Heart right ventricle (tissue), 16 donors: ENCODE measurements at regions not wholly inside any gene's neighbourhood (a gene's known extent, or its start where the extent isn't known, plus 50 kb on each side); places are given as distances from the start of the nearest gene placed in this dataset.

ENCODE experiments used
- ATAC-seq, 8 donors: fragments of 200-7000 bp; cut with Tn5 transposase; one replicate each; pipeline ENCODE4 v1.9.1; 2020; ENCODE audit warnings: mild to moderate bottlenecking in 8 of 8, moderate library complexity in 8 of 8, moderate number of reproducible peaks in 1 of 8
- DNase-seq, 2 donors: peaks; one replicate each; pipeline ENCODE4 v3.0.0-alpha.2; 2020
- H3K27ac ChIP-seq, 10 donors: fragments of 200-600 bp; sonication (generic) in 2 of 10; one replicate each; pipeline versions ENCODE4 v1.5.0 to v1.8.0; 2020 to 2022; ENCODE audit warnings: mild to moderate bottlenecking in 3 of 10
- H3K27me3 ChIP-seq, 7 donors: fragments of 200-600 bp; one replicate each; pipeline ENCODE4 v1.8.0; 2021 to 2022; ENCODE audit warnings: mild to moderate bottlenecking in 2 of 7
- H3K36me3 ChIP-seq, 9 donors: fragments of 200-600 bp; sonication (generic) in 1 of 9; one replicate each; pipeline versions ENCODE4 v1.5.0 to v1.8.0; 2020 to 2022; ENCODE audit warnings: mild to moderate bottlenecking in 2 of 9
- H3K4me1 ChIP-seq, 9 donors: fragments of 200-600 bp; sonication (generic) in 1 of 9; one replicate each; pipeline versions ENCODE4 v1.5.0 to v1.8.0; 2020 to 2022; ENCODE audit warnings: mild to moderate bottlenecking in 4 of 9
- H3K4me3 ChIP-seq, 10 donors: fragments of 200-600 bp; sonication (generic) in 2 of 10; one replicate each; pipeline versions ENCODE4 v1.5.0 to v1.8.0; 2020 to 2022; ENCODE audit warnings: mild to moderate bottlenecking in 7 of 10, moderate library complexity in 2 of 10
- H3K9me3 ChIP-seq, 11 donors: fragments of 200-600 bp in 10 of 11; sonication (generic) in 2 of 11; one replicate each; pipeline versions ENCODE4 v1.5.0 to v1.8.0; 2013 to 2022; ENCODE audit warnings: mild to moderate bottlenecking in 2 of 11, control low read depth in 1 of 11, moderate library complexity in 1 of 11
- WGBS, 2 donors: extraction: QIAGEN DNeasy Blood & Tissue Kit; methylation state at CpG; one replicate each; pipeline ENCODE4 v1.1.7; 2013; ENCODE audit warnings: inconsistent platforms in 1 of 2; 5-methylcytosine and 5-hydroxymethylcytosine counted together
- intact Hi-C, 10 donors: fragments of 100-400 bp; cut with DNase I; formaldehyde crosslinking; loops; one replicate each; pipeline versions ENCODE4 v1.11.1 to v1.14.2; 2022
- TF ChIP-seq, protein P1 (sequence below), 9 donors: fragments of 200-600 bp; sonication (generic) in 2 of 9; IDR thresholded peaks; one replicate each; pipeline versions ENCODE4 v1.5.0 to v1.8.0; 2021 to 2022; ENCODE audit warnings: antibody characterized with exemption in 9 of 9, mild to moderate bottlenecking in 5 of 9, moderate library complexity in 1 of 9
- donor health status: Arrhythmogenic right ventricular cardiomyopathy.
- donor health status: ischemic (EF 13 %, LVEDD 7.1; RV severe dilation, severe dysfunction).
- donor health status: healthy with polysubstance abuse.
- donor health status: DM: no; HTN: yes; CAD: no.
- donor health status: DM: no; HTN: no; CAD: no.
- donor health status: ischemic (EF 25% LVEDD 6.9; RV normal size, moderate dysfunction).
- donor health status: ischemic (EF 25% LVEDD 5.7; RV mildly dilated, moderate dysfunction).
- donor health status: healthy.
- donor health status: DM: yes; HTN: yes; CAD: no.
- donor health status: Ischemic cardiomyopathy.
- donor health status: ischemic (EF 35%, LVEDD 5.7; RV mildly dilated, moderate dysfunction).
- donor health status: nonischemic (EF 11% LVEDD 7.7; RV severe dilation, severe dysfunction).
- donor health status: DM: yes; HTN: yes; CAD: no.
- donor health status: PGD.
- donor health status: ischemic (EF 29% LVEDD 5.4; RV normal size, mild dysfunction).
- donor health status: nonischemic (EF 23%, LVEDD 6.1; RV moderate dilation, normal function).

DNA sequence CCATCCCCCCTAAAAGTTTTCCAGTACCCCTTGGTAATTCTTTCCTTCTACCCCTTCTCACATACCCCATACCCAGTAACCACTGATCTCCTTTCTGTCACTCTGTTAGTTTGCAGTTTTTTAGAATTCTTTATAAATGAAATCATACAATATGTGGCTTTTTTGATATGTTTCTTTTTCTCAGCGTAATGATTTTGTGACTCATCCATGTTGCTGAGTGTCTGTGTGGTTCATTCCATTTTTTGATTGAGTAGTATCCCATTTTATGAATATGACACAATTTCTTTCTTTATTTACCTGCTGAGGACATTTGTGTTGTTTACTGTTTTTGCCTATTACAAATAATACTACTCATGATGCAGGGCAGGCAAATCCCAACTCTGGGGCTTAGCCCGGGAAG is 1605.3 kb downstream of the BRINP3 start:
- H3K9me3 ChIP-seq = peaks cover 0 to 7% (median 0%) of the 10 kb centered on the region in 11 donors

DNA sequence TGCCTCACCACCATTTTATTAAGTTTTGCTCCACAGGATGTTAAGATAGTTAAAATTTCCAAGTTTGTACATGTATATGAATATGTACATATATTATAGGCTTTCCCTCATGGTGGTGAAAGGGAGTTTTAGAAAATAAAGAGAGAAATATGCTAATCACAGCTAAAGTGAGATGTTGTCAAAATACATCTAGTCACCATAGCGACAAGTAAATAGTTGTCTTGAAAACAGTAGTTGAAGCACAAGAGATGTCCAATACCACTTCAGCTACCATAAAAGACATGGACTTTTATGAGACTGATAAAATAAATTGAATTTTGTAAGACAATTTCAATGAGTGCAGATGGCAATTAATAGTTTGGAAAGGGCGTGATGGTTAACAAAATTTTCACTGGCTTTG is 1600.0 kb downstream of the BRINP3 start:
- H3K27me3 ChIP-seq = no peaks in the 10 kb centered on the region
- H3K36me3 ChIP-seq = no peaks in the 10 kb centered on the region
- no peak overlapping the region for H3K4me3 ChIP-seq
- H3K9me3 ChIP-seq = peaks cover 0 to 7% (median 0%) of the 10 kb centered on the region in 11 donors
- no peak overlapping the region for H3K27ac ChIP-seq
- intact Hi-C loops = no loop called here
- H3K4me1 ChIP-seq = no peaks in the 10 kb centered on the region
- no peak for DNase-seq
- TF ChIP-seq, protein P1, sequence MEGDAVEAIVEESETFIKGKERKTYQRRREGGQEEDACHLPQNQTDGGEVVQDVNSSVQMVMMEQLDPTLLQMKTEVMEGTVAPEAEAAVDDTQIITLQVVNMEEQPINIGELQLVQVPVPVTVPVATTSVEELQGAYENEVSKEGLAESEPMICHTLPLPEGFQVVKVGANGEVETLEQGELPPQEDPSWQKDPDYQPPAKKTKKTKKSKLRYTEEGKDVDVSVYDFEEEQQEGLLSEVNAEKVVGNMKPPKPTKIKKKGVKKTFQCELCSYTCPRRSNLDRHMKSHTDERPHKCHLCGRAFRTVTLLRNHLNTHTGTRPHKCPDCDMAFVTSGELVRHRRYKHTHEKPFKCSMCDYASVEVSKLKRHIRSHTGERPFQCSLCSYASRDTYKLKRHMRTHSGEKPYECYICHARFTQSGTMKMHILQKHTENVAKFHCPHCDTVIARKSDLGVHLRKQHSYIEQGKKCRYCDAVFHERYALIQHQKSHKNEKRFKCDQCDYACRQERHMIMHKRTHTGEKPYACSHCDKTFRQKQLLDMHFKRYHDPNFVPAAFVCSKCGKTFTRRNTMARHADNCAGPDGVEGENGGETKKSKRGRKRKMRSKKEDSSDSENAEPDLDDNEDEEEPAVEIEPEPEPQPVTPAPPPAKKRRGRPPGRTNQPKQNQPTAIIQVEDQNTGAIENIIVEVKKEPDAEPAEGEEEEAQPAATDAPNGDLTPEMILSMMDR (IDR thresholded peaks at IDR 0.05) = no peak
- no peak for ATAC-seq
- WGBS, 2 donors = 87 to 92% methylated on average over 2 of the region's 2 CpGs

More for the DNA sequence above, 1605.3 kb downstream of the BRINP3 start:
- TF ChIP-seq, protein P1 (IDR thresholded peaks at IDR 0.05) = no peak
- no peak overlapping the region for H3K4me3 ChIP-seq
- DNase-seq (no peak), ATAC-seq (no peak)
- H3K27me3 ChIP-seq = no peaks in the 10 kb centered on the region
- no peak overlapping the region for H3K27ac ChIP-seq
- 84% methylated on average over 2 of the region's 2 CpGs for whole genome bisulfite sequencing, 2 donors
- intact Hi-C loops = no loop called here
- H3K4me1 ChIP-seq = no peaks in the 10 kb centered on the region
- H3K36me3 ChIP-seq = no peaks in the 10 kb centered on the region

DNA sequence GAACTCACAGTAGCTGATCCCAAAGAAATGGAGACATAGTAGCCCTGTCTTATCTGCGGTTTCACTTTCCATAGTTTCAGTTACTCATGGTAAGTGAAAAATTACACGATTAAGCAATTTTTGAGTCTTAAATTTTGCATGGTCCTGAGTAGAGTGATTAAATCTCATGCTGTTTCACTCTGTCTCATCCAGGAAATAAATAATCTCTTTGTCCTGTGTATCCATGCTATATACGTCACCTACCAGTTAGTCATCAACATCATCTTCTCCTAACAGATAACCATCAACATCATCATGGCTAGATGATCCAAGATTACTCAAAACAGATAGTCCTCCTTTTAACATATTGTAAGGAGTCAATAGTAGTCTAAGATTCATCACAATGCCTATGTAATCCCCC is 1589.3 kb downstream of the BRINP3 start:
- H3K27me3 ChIP-seq = no peaks in the 10 kb centered on the region
- no peak for ATAC-seq
- peaks cover 0 to 3% (median 0%) of the 10 kb centered on the region in 11 donors for H3K9me3 ChIP-seq
- H3K27ac ChIP-seq = no peak overlapping the region
- 57 to 60% methylated on average over 3 of the region's 3 CpGs for WGBS, 2 donors
- no peak overlapping the region for H3K4me3 ChIP-seq
- no peaks in the 10 kb centered on the region for H3K4me1 ChIP-seq
- intact Hi-C loops = no loop called here
- no peaks in the 10 kb centered on the region for H3K36me3 ChIP-seq
- TF ChIP-seq, protein P1 (IDR thresholded peaks at IDR 0.05) = no peak
- DNase-seq = no peak

DNA sequence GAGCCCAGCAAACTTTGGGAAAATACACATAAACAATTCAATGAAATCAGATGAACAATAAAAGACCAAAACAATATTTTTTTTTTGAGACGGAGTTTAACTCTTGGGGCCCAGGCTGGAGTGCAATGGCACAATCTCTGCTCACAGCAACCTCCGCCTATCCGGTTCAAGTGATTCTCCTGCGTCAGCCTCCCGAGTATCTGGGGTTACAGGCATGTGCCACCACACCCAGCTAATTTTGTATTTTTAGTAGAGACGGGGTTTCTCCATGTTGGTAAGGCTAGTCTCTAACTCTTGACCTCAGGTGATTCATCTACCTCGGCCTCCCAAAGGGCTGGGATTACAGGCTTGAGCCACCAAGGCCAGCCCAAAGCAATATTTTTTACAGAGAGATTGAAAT is 1588.5 kb downstream of the BRINP3 start:
- intact Hi-C loops = no loop called here
- H3K4me3 ChIP-seq = no peak overlapping the region
- no peak overlapping the region for H3K27ac ChIP-seq
- H3K36me3 ChIP-seq = no peaks in the 10 kb centered on the region
- DNase-seq (no peak), ATAC-seq (no peak)
- WGBS, 2 donors = 90 to 93% methylated on average over 7 of the region's 7 CpGs
- TF ChIP-seq, protein P1 (IDR thresholded peaks at IDR 0.05) = no peak
- H3K27me3 ChIP-seq = no peaks in the 10 kb centered on the region
- H3K4me1 ChIP-seq = no peaks in the 10 kb centered on the region
- H3K9me3 ChIP-seq = peaks cover 0 to under 1% (median 0%) of the 10 kb centered on the region in 11 donors
